LNCaP clone FGC (cell line): ENCODE measurements at regions not wholly inside any gene's neighbourhood (a gene's known extent, or its start where the extent isn't known, plus 50 kb on each side); places are given as distances from the start of the nearest gene placed in this dataset.

Experiments
- DNase-seq: peaks from one replicate; pipeline ENCODE4 v3.0.0-alpha.2; 2011; ENCODE audit warnings: low read depth
- H3K4me3 ChIP-seq: 2 replicates; pipeline ENCODE4 v1.5.1; 2011; ENCODE audit warnings: mild to moderate bottlenecking, low read depth, low read length, control low read depth
- TF ChIP-seq, protein P1 (sequence below): IDR thresholded peaks from 2 replicates; pipeline ENCODE4 v1.5.1; 2012; ENCODE audit warnings: mild to moderate bottlenecking; ENCODE audit not compliant: control insufficient read depth, insufficient read depth; ENCODE audit errors: extremely low read depth

- TF ChIP-seq, protein P1, sequence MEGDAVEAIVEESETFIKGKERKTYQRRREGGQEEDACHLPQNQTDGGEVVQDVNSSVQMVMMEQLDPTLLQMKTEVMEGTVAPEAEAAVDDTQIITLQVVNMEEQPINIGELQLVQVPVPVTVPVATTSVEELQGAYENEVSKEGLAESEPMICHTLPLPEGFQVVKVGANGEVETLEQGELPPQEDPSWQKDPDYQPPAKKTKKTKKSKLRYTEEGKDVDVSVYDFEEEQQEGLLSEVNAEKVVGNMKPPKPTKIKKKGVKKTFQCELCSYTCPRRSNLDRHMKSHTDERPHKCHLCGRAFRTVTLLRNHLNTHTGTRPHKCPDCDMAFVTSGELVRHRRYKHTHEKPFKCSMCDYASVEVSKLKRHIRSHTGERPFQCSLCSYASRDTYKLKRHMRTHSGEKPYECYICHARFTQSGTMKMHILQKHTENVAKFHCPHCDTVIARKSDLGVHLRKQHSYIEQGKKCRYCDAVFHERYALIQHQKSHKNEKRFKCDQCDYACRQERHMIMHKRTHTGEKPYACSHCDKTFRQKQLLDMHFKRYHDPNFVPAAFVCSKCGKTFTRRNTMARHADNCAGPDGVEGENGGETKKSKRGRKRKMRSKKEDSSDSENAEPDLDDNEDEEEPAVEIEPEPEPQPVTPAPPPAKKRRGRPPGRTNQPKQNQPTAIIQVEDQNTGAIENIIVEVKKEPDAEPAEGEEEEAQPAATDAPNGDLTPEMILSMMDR: no peak
- no peak overlapping the region for H3K4me3 ChIP-seq
- no peak for DNase-seq
Measured at GRCh38 chr9:7861086-7861485, 61.5 kb upstream of the DMAC1 start.

DNA sequence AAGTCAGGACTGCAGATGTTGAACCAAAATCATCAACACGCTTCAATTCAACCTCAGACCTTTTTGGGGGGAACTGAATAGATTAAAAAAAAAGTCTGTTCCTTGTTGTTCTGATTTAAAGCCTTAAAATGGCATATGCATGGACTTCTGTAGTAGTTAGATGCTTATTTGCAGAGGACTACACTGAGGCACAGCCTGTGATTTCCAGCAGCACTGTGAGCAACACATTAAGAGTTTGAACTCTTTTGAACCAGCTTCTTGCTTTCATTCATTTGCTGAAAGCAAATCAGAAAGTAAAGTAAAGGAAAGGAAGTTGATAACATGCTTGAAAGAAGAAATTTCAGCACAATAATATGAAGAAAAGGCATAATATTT lies 60.7 kb upstream of the DMAC1 start:
- no peak overlapping the region for H3K4me3 ChIP-seq
- DNase-seq: no peak
- TF ChIP-seq, protein P1: no peak

- no peak overlapping the region for H3K4me3 ChIP-seq
- TF ChIP-seq, protein P1: no peak
- DNase-seq: no peak
Measured at GRCh38 chr9:7859701-7860334, 60.2 kb upstream of the DMAC1 start.

GRCh38 chr9:7858166-7858565 lies 58.6 kb upstream of the DMAC1 start:
- DNase-seq: no peak
- H3K4me3 ChIP-seq: no peak overlapping the region
- TF ChIP-seq, protein P1: no peak

- DNase-seq: no peak
- TF ChIP-seq, protein P1: no peak
- no peak overlapping the region for H3K4me3 ChIP-seq
Measured at GRCh38 chr9:7854763-7855162, 55.2 kb upstream of the DMAC1 start.
